Hematopoietic multipotent progenitor cell treated with erythropoietin and hydrocortisone succinate and interleukin-3 and kit ligand, for 8 days (in vitro differentiated cells): ENCODE measurements at regions not wholly inside any gene's neighbourhood (a gene's known extent, or its start where the extent isn't known, plus 50 kb on each side); places are given as distances from the start of the nearest gene placed in this dataset.
"Not testable (repeated sequence)": the region's sequence is repeated elsewhere in the genome, so short reads cannot be mapped to it uniquely, and the experiment has no call there.

Source experiments
- DNase-seq: peaks from one replicate; pipeline ENCODE4 v3.0.0-alpha.2; 2015

GRCh38 chrX:127221821-127222220, 402.3 kb downstream of the PRR32 start:
- DNase-seq = not testable (repeated sequence)

- DNase-seq = no peak
Observed at GRCh38 chrX:127243654-127244053, 424.1 kb downstream of the PRR32 start.

GRCh38 chrX:127259742-127260141, 440.2 kb downstream of the PRR32 start:
- DNase-seq = no peak

GRCh38 chrX:127276326-127276725, 456.8 kb downstream of the PRR32 start:
- DNase-seq = no peak

DNA sequence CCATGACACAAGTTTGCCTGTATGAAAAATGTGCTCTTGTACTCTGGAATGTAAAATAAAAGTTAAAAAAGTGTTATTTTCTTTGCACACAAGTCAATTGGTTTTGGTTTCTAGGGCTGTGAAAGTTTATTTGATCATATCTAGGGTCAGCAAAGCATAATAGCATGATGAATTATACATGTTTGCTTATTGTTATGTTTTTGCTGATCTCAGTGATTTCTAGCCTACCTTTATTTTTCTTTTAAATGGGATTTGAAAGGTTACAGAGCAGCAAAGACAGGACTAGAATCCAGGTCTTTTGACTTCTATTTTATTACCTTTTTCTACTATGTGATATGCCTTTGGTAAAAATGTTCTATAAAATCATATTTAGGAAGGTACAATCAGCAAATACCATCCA, 481.0 kb downstream of the PRR32 start:
- DNase-seq = no peak

GRCh38 chrX:127302841-127303240, 483.3 kb downstream of the PRR32 start:
- DNase-seq = no peak

- no peak for DNase-seq
Observed at GRCh38 chrX:127305013-127305412, 485.5 kb downstream of the PRR32 start.

- DNase-seq = no peak
Observed at GRCh38 chrX:127306262-127306661, 486.7 kb downstream of the PRR32 start.

DNA sequence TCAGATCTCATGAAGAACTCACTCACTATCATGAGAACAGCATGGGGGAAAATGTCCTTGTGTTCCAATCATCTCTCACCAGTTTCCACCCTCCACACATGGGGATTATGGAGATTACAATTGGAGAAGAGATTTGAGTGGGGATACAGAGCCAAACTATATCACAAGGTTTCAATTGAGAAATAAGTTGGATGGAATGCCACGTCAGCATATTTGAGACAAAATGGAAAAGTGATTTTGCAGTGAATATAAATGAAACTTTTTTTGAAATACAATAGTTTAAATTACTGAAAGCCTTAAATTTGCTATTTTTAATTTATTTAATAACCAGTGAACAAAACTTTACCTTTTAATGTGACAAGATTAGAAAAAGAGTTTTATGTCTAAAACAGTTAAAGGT, 494.1 kb downstream of the PRR32 start:
- no peak for DNase-seq

- no peak for DNase-seq
Observed at GRCh38 chrX:127317159-127317558, 497.6 kb downstream of the PRR32 start.

- DNase-seq = no peak
Observed at GRCh38 chrX:127324128-127324527, 504.6 kb downstream of the PRR32 start.
